Uterus (tissue), 3 donors: ENCODE measurements at regions not wholly inside any gene's neighbourhood (a gene's known extent, or its start where the extent isn't known, plus 50 kb on each side); places are given as distances from the start of the nearest gene placed in this dataset.

Experiments used
- DNase-seq, 2 donors: peaks; one replicate each; pipeline ENCODE4 v3.0.0-alpha.2; 2019 to 2020
- H3K27ac ChIP-seq, 2 donors: fragments of 200-600 bp; sonication (generic); 1 replicate in 1 of 2; 2 replicates in 1 of 2; pipeline ENCODE4 v1.5.1; 2016 to 2018
- H3K27me3 ChIP-seq, 2 donors: fragments of 200-600 bp; sonication (generic); one replicate each; pipeline ENCODE4 v1.5.1; 2018 to 2019; ENCODE audit warnings: control low read depth in 1 of 2
- H3K36me3 ChIP-seq, 2 donors: fragments of 200-600 bp; sonication (generic); one replicate each; pipeline ENCODE4 v1.5.1; 2019; ENCODE audit warnings: control low read depth in 1 of 2
- H3K4me1 ChIP-seq, 2 donors: fragments of 200-600 bp; sonication (generic); one replicate each; pipeline ENCODE4 v1.5.1; 2018 to 2019; ENCODE audit warnings: control low read depth in 1 of 2
- H3K4me3 ChIP-seq, 2 donors: fragments of 200-600 bp; sonication (generic); 1 replicate in 1 of 2; 2 replicates in 1 of 2; pipeline ENCODE4 v1.5.1; 2018 to 2019; ENCODE audit warnings: mild to moderate bottlenecking in 1 of 2
- H3K9me3 ChIP-seq, 2 donors: fragments of 200-600 bp; sonication (generic); one replicate each; pipeline ENCODE4 v1.5.1; 2019; ENCODE audit warnings: control low read depth in 1 of 2
- POLR2A ChIP-seq, 2 donors: fragments of 450-650 bp; IDR thresholded peaks; one replicate each; pipeline ENCODE4 v1.6.1; 2016; ENCODE audit warnings: antibody characterized with exemption in 2 of 2, mild to moderate bottlenecking in 1 of 2, moderate library complexity in 1 of 2
- intact Hi-C: fragments of 100-400 bp; cut with DNase I; formaldehyde crosslinking; loops from one replicate; pipeline ENCODE4 v1.15.1; 2023; ENCODE audit warnings: low total_unique reads
- TF ChIP-seq, protein P1 (sequence below), 4 experiments: fragments of 200-600 bp in 2 of 4; fragments of 450-650 bp in 2 of 4; sonication (generic) in 2 of 4; IDR thresholded peaks; one replicate each; pipeline ENCODE4 v1.5.1; 2016 to 2019; ENCODE audit warnings: antibody characterized with exemption in 4 of 4, mild to moderate bottlenecking in 2 of 4, moderate library complexity in 1 of 4
- donor health status: DM: yes; HTN: yes; CAD: no.

GRCh38 chr2:234865586-234865985 is 86.2 kb upstream of the SH3BP4 start:
- Histone ChIP-seq H3K4me3 (no peak overlapping the region), H3K4me1 (no peaks in the 10 kb centered on the region), H3K9me3 (no peaks in the 10 kb centered on the region), H3K27me3 (no peaks in the 10 kb centered on the region), H3K36me3 (no peaks in the 10 kb centered on the region), H3K27ac (no peak overlapping the region)
- intact Hi-C loops: no loop called here
- TF ChIP-seq, protein P1, sequence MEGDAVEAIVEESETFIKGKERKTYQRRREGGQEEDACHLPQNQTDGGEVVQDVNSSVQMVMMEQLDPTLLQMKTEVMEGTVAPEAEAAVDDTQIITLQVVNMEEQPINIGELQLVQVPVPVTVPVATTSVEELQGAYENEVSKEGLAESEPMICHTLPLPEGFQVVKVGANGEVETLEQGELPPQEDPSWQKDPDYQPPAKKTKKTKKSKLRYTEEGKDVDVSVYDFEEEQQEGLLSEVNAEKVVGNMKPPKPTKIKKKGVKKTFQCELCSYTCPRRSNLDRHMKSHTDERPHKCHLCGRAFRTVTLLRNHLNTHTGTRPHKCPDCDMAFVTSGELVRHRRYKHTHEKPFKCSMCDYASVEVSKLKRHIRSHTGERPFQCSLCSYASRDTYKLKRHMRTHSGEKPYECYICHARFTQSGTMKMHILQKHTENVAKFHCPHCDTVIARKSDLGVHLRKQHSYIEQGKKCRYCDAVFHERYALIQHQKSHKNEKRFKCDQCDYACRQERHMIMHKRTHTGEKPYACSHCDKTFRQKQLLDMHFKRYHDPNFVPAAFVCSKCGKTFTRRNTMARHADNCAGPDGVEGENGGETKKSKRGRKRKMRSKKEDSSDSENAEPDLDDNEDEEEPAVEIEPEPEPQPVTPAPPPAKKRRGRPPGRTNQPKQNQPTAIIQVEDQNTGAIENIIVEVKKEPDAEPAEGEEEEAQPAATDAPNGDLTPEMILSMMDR (IDR thresholded peaks at IDR 0.05): no peak
- no peak for TF ChIP-seq POLR2A (IDR thresholded peaks at IDR 0.05)
- DNase-seq: no peak

DNA sequence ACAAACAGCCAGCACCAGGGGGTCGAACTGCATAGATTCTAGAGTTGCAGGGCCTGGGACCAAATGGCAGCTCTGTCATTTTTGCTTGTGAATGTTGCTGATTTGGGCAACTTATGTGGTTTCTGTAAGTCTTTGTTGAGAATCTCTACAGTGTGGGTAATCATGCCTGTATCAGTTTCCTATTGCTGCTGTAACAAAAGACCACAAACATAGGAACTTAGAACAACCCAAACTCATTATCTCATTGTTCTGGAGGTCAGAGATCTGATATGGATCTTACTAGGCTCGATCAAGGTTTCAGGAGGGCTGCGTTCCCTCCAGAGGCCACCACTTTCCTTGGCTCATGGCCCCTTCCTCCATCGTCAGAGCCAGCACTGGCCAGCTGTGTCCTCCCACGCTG is 86.8 kb upstream of the SH3BP4 start:
- Histone ChIP-seq H3K4me1 (no peaks in the 10 kb centered on the region), H3K4me3 (no peak overlapping the region), H3K9me3 (no peaks in the 10 kb centered on the region), H3K36me3 (no peaks in the 10 kb centered on the region), H3K27me3 (no peaks in the 10 kb centered on the region), H3K27ac (no peak overlapping the region)
- no peak for DNase-seq
- no peak for TF ChIP-seq POLR2A (IDR thresholded peaks at IDR 0.05)
- TF ChIP-seq, protein P1 (IDR thresholded peaks at IDR 0.05): no peak
- intact Hi-C loops: no loop called here

DNA sequence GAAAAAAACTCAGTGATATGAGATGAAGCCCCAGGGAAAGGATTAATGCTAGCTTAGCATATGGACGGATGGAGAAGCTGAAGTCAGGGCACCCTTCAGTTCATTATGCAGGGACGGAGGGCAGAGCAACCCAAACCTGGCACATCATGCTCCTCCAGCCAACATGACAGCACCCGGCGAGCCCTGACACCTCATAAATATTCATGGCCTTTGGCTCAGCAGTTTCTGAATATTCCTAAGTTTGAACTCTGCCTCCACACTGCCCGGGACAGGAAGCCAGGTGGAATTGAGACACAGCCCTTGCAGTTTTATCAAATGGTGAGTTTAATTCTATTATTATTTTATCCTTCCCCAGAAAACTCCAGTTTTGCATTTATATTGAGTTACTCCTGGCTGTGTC is 87.3 kb upstream of the SH3BP4 start:
- intact Hi-C loops: no loop called here
- no peak overlapping the region for H3K27ac ChIP-seq
- TF ChIP-seq, protein P1 (IDR thresholded peaks at IDR 0.05): no peak
- no peak for TF ChIP-seq POLR2A (IDR thresholded peaks at IDR 0.05)
- H3K36me3 ChIP-seq: no peaks in the 10 kb centered on the region
- DNase-seq: no peak
- no peak overlapping the region for H3K4me3 ChIP-seq
- H3K4me1 ChIP-seq: no peaks in the 10 kb centered on the region
- no peaks in the 10 kb centered on the region for H3K27me3 ChIP-seq
- H3K9me3 ChIP-seq: no peaks in the 10 kb centered on the region

- peak; percentile 18 to 47 for DNase-seq
- intact Hi-C loops: no loop called here
Observed at GRCh38 chr2:234863043-234863934, 88.5 kb upstream of the SH3BP4 start.

More at GRCh38 chr2:234863043-234863934, 88.5 kb upstream of the SH3BP4 start:
- H3K27me3 ChIP-seq: no peaks in the 10 kb centered on the region
- H3K4me3 ChIP-seq: no peak overlapping the region
- no peaks in the 10 kb centered on the region for H3K4me1 ChIP-seq
- H3K27ac ChIP-seq: no peak overlapping the region
- no peaks in the 10 kb centered on the region for H3K9me3 ChIP-seq
- TF ChIP-seq POLR2A (IDR thresholded peaks at IDR 0.05): no peak
- TF ChIP-seq, protein P1 (IDR thresholded peaks at IDR 0.05): no peak
- no peaks in the 10 kb centered on the region for H3K36me3 ChIP-seq
